Activated naive CD8-positive, alpha-beta T cell treated with anti-CD3 and anti-CD28 coated beads, Interleukin-2, amount 10 ng/mL, durations not matched to agents 7 days and 5 days (primary cell): ENCODE measurements at regions not wholly inside any gene's neighbourhood (a gene's known extent, or its start where the extent isn't known, plus 50 kb on each side); places are given as distances from the start of the nearest gene placed in this dataset.

Experiments
- ATAC-seq: fragments of 150-1000 bp; cut with Tn5 transposase; one replicate; pipeline ENCODE4 v1.10.0; 2021; ENCODE audit warnings: low read depth, moderate library complexity
- POLR2A ChIA-PET: fragments of 350-600 bp; sonication (Branson Sonifier 250); formaldehyde crosslinking; loops from one replicate; lab custom pipeline; 2021; ENCODE audit warnings: antibody characterized with exemption; lab: Charles Lee
- DNase-seq: peaks from one replicate; pipeline ENCODE4 v3.0.0; 2021
- H3K27ac Mint-ChIP-seq: one replicate; pipeline ENCODE4 v1.8.0; 2022; ENCODE audit warnings: mild to moderate bottlenecking, mixed read lengths
- H3K27me3 Mint-ChIP-seq: one replicate; pipeline ENCODE4 v1.8.0; 2022; ENCODE audit warnings: mild to moderate bottlenecking, moderate library complexity, mixed read lengths
- H3K36me3 Mint-ChIP-seq: one replicate; pipeline ENCODE4 v1.8.0; 2021; ENCODE audit warnings: mild to moderate bottlenecking, mixed read lengths
- H3K4me1 Mint-ChIP-seq: one replicate; pipeline ENCODE4 v1.8.0; 2021; ENCODE audit warnings: mixed read lengths
- H3K4me3 Mint-ChIP-seq: one replicate; pipeline ENCODE4 v1.8.0; 2022; ENCODE audit warnings: mild to moderate bottlenecking, moderate library complexity, mixed read lengths
- H3K9me3 Mint-ChIP-seq: one replicate; pipeline ENCODE4 v1.8.0; 2021; ENCODE audit warnings: mixed read lengths

DNA sequence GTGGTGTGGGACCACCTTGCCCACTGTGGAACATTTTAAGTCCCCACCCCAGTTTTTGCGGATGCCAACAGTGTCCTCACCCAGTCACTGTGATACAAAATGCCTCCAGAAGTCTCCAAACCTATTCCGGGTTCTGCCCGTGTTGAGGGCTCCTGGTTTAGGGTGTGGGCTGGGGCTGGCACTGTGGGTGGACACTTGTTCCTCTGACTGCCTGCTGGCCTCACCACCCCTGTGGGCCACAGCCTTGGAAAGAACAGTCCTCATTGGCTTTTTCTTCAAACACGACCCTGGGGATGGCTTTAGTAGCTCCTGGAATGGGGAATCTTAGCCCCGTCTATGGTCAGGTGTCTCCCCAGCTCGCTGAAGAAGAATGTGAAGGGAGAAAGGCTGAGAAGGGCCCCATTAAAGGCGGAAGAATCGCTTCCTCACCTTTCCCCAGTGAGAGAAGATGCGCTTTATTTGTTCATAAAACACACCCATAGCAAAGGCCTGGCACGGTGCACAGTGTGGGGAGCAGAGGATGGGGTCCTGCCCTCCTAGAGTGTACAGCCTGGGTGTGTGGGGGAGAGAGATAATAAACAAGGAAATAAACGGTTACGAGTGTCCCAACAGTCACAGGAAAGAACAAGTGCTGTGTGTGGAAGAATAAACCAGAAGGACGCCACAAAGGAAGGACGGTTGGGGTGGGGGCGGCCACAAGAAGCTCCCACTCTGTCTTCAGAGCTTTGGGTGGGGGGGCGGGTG lies 56.3 kb upstream of the SLC22A11 start:
- H3K27me3 Mint-ChIP-seq, result peaks cover 9% of the 10 kb centered on the region
- no peaks in the 10 kb centered on the region for H3K36me3 Mint-ChIP-seq
- no peak for DNase-seq
- ATAC-seq, result no peak
- H3K9me3 Mint-ChIP-seq, result no peaks in the 10 kb centered on the region
- H3K4me1 Mint-ChIP-seq, result peaks cover 4% of the 10 kb centered on the region
- POLR2A ChIA-PET, result no interaction called here
- H3K27ac Mint-ChIP-seq, result no peak overlapping the region
- H3K4me3 Mint-ChIP-seq, result no peak overlapping the region

DNA sequence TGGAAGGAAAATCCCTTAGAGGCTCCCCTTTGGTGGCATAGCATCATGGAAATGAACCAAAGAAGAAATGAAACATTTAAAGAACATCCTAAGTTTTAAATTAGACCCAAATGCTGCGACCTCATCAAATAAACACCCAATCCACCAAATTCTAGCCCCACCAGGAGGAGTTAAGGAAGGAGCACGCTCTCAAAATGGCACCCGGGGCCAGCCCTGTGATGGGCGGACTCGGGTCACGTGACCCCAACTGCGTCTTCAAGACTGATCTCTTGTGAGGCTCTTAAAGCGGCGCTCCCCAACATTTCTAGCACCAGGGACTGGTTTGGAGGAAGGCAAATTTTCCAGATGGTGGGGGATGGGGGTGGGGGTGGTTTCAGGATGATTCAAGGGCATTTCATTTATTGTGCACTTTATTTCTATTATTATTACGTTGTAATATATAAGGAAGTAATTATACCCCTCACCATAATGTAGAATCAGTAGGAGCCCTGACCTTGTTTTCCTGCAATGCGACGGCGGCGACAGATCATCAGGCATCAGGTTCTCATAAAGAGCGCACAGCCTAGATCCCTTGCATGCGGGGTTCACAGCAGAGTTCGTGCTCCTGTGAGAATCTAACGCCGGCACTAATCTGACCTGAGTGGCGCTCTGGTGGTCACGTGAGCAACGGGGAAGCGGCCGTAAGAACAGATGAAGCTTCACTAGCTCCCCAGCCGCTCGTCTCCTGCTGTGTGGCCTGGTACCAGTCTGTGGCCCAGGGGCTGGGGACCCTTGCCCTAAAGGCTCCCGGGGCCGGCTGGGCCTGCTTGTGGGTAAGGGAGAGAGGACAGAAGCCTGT lies 55.3 kb upstream of the SLC22A11 start:
- Mint-ChIP-seq H3K9me3 (no peaks in the 10 kb centered on the region), H3K4me1 (peaks cover 4% of the 10 kb centered on the region)
- ATAC-seq, result no peak

DNA sequence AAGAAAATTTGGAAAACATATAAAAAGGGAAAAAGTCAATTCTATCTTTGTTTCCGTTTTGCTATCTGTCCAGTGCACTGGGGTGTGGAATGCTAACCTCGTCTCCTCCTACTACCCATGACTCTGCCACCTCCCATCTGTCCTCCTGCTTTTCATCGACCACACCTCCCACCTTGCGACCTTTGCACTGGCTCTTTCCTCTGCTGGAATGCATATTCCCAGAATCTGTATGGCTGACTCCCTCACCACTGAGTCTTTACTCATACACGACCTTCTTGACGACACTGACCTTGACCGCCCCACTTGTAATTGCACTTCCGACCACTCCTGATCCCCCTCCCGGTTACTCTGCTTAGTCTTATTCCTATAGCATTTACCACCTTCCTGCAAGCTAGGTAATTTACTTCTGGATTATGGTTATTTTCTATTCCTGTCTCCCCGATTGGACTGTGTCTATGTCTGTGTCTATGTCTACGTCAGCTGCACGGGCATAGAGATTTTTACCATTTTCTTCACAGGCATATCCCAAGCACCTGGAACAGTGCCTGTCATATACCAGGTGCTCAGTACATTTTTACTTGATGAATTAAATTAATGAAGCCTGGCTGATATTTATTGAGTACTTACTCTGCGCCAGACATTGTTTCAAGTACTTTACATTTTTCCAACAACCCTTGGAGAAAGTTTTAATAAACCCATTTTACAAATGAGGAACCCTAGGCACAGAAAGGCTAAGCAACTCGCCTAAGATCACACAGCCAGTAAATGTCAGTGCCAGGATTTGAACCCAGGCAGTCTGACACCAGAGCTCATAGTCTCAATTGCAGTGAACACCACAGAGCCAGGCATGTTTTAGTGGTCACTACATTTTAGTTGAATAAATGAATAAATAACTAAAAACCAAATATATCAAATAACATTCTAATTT lies 54.0 kb upstream of the SLC22A11 start:
- Mint-ChIP-seq H3K27me3 (peaks cover 10% of the 10 kb centered on the region), H3K9me3 (no peaks in the 10 kb centered on the region), H3K27ac (no peak overlapping the region), H3K4me1 (peaks cover 4% of the 10 kb centered on the region), H3K36me3 (no peaks in the 10 kb centered on the region), H3K4me3 (no peak overlapping the region)
- DNase-seq, result no peak
- ATAC-seq, result no peak
- POLR2A ChIA-PET, result no interaction called here

More for the DNA sequence above, 55.3 kb upstream of the SLC22A11 start:
- POLR2A ChIA-PET, result no interaction called here
- peaks cover 8% of the 10 kb centered on the region for H3K27me3 Mint-ChIP-seq
- H3K36me3 Mint-ChIP-seq, result no peaks in the 10 kb centered on the region
- no peak overlapping the region for H3K4me3 Mint-ChIP-seq
- no peak for DNase-seq
- H3K27ac Mint-ChIP-seq, result no peak overlapping the region

DNA sequence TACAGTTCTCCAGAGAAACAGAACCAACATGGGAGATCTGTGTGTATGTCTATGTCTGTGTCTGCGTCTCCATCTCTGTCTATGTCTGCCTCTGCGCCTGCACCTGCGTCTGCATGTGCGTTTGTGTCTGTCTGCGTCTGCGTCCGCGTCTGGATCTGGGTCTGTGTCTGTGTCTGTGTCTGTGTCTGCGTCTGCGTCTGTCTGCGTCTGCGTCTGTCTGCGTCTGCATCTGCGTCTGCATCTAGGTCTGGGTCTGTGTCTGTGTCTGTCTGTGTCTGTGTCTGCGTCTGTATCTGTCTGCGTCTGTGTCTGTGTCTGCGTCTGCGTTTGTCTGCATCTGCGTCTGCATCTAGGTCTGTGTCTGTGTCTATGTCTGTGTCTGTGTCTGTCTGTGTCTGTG lies 53.1 kb upstream of the SLC22A11 start:
- peaks cover 10% of the 10 kb centered on the region for H3K27me3 Mint-ChIP-seq

DNA sequence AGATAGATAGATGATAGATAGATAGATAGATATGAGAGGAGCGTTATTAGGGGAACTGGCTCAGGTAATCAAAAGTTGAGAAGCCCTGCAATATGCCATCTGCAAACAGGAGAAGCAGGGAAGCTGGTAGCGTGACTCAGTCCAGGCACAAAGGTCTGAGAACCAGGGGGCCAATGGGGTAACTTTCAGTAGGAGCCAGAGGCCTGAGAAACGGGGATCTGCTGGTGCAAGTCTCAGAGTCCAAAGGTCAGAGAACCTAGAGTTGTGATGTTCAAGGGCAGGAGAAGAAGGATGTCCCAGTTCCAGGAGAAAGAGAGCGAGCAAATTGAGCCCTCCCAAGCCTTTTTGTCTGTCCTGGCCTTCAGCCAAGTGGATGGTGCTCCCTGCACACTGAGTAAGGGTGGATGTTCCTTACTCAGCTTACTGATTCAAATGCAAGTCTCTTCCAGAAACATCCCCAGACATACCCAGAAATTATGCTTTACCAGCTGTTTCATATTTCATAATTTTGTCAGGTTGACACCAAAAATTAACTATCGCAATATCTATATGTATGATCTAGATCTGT lies 52.5 kb upstream of the SLC22A11 start:
- POLR2A ChIA-PET, result no interaction called here
- peaks cover 10% of the 10 kb centered on the region for H3K27me3 Mint-ChIP-seq
- no peaks in the 10 kb centered on the region for H3K9me3 Mint-ChIP-seq
- H3K36me3 Mint-ChIP-seq, result no peaks in the 10 kb centered on the region
- no peak for ATAC-seq
- peaks cover 4% of the 10 kb centered on the region for H3K4me1 Mint-ChIP-seq
- no peak overlapping the region for H3K27ac Mint-ChIP-seq
- no peak overlapping the region for H3K4me3 Mint-ChIP-seq
- no peak for DNase-seq

More for the DNA sequence above, 53.1 kb upstream of the SLC22A11 start:
- Mint-ChIP-seq H3K9me3 (no peaks in the 10 kb centered on the region), H3K36me3 (no peaks in the 10 kb centered on the region), H3K4me1 (peaks cover 4% of the 10 kb centered on the region), H3K4me3 (no peak overlapping the region), H3K27ac (no peak overlapping the region)
- POLR2A ChIA-PET, result no interaction called here
- ATAC-seq (no peak), DNase-seq (no peak)

DNA sequence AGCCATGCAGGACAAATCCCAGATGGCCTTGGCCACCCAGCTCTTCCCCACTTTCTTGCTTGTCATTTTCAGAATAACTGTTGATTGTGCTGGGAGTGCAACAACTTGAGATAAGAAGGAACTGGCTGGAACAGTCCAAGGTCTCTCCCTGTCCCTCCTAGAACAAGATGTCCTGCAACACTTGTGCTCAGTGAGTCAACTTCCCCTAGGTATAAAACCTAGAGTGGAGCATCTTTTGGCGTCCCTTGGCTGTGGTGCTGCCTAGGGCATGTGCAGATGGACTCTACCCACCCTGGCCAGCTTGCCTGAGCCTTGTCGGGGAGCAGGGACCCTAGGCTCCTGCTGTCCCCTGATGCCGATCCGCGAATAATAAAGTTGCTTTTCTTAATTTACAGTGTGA lies 50.7 kb upstream of the SLC22A11 start:
- peaks cover 7% of the 10 kb centered on the region for H3K27me3 Mint-ChIP-seq
- DNase-seq, result no peak
- POLR2A ChIA-PET, result no interaction called here
- H3K9me3 Mint-ChIP-seq, result no peaks in the 10 kb centered on the region
- H3K36me3 Mint-ChIP-seq, result no peaks in the 10 kb centered on the region
- H3K4me1 Mint-ChIP-seq, result no peaks in the 10 kb centered on the region
- no peak overlapping the region for H3K27ac Mint-ChIP-seq
- no peak overlapping the region for H3K4me3 Mint-ChIP-seq
- ATAC-seq, result no peak
